ENCODE measurements at regions not wholly inside any gene's neighbourhood (a gene's known extent, or its start where the extent isn't known, plus 50 kb on each side); places are given as distances from the start of the nearest gene placed in this dataset.

GRCh38 chr18:42644729-42645131 lies 470.8 kb downstream of the RIT2 start:
- Histone ChIP-seq H3K27ac (ENCODE audit: low read depth, low read length, severe bottlenecking) (no peak overlapping the region), H3K4me3 (ENCODE audit: extremely low read depth, insufficient read depth, low read length, poor library complexity, severe bottlenecking) (no peak overlapping the region), H3K36me3 (ENCODE audit: control insufficient read depth, insufficient read depth, low read length) (no peaks in the 10 kb centered on the region), H3K9me3 (ENCODE audit: control insufficient read depth, low read length) (no peaks in the 10 kb centered on the region), H3K4me1 (ENCODE audit: control insufficient read depth, insufficient read depth, low read length, poor library complexity, severe bottlenecking) (no peaks in the 10 kb centered on the region)
- 88 to 94% methylated on average over 3 of the region's 3 CpGs for WGBS, 2 experiments (ENCODE audit: insufficient coverage in 2 of 2)

GRCh38 chr18:42649331-42650035 lies 466.0 kb downstream of the RIT2 start:
- WGBS, 2 experiments (ENCODE audit: insufficient coverage in 2 of 2) = 85 to 95% methylated on average over 3 to 5 of the region's 5 CpGs
- H3K4me3 ChIP-seq (ENCODE audit: extremely low read depth, insufficient read depth, low read length, poor library complexity, severe bottlenecking) = no peak overlapping the region
- no peaks in the 10 kb centered on the region for H3K4me1 ChIP-seq (ENCODE audit: control insufficient read depth, insufficient read depth, low read length, poor library complexity, severe bottlenecking)
- no peaks in the 10 kb centered on the region for H3K9me3 ChIP-seq (ENCODE audit: control insufficient read depth, low read length)
- H3K36me3 ChIP-seq (ENCODE audit: control insufficient read depth, insufficient read depth, low read length) = no peaks in the 10 kb centered on the region
- no peak overlapping the region for H3K27ac ChIP-seq (ENCODE audit: low read depth, low read length, severe bottlenecking)

DNA sequence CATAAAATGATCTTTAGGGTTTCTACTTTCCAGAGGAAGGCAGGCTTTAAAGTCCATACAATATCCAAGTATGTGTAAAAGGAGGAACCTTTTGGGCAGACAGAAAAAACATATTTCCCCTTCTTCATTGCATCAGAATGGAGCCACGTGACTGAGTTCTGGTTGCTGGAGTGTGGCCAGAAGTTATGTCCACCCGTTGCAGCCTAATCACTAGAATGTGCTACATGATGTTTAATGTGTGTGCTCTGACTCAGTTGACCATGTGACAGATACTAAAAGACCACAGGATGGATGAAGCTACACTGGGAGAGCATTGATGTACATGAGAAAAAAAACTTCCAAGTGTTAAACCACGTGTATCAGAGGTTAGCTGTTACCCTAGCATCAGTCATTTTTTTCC lies 460.9 kb downstream of the RIT2 start:
- 83 to 100% methylated on average over 1 to 2 of the region's 3 CpGs for WGBS, 2 experiments (ENCODE audit: insufficient coverage in 2 of 2)
- no peak overlapping the region for H3K27ac ChIP-seq (ENCODE audit: low read depth, low read length, severe bottlenecking)
- H3K9me3 ChIP-seq (ENCODE audit: control insufficient read depth, low read length) = no peaks in the 10 kb centered on the region
- no peak overlapping the region for H3K4me3 ChIP-seq (ENCODE audit: extremely low read depth, insufficient read depth, low read length, poor library complexity, severe bottlenecking)
- H3K36me3 ChIP-seq (ENCODE audit: control insufficient read depth, insufficient read depth, low read length) = no peaks in the 10 kb centered on the region
- no peaks in the 10 kb centered on the region for H3K4me1 ChIP-seq (ENCODE audit: control insufficient read depth, insufficient read depth, low read length, poor library complexity, severe bottlenecking)

DNA sequence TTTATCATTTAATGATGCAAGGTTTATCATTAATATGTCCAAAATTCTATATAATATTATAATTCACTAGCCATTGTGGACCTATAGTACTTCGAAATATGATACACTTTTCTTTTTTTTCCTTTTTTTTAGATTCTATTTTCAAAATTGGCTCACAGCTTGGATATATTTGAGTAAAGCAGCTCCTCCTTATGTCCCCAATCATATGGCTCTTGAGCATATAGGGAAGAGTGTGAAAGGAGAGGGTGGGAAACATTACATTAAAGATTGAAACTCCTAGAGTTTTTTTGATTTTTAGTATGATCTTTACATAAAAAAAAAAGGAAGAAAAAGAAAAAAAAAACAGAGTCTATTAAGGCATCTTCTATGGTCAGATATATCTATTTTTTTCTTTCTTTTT lies 457.9 kb downstream of the RIT2 start:
- H3K4me1 ChIP-seq (ENCODE audit: control insufficient read depth, insufficient read depth, low read length, poor library complexity, severe bottlenecking) = no peaks in the 10 kb centered on the region
- WGBS, 2 experiments (ENCODE audit: insufficient coverage in 2 of 2) = no CpG with 5 or more reads among the region's 1 CpG
- no peaks in the 10 kb centered on the region for H3K36me3 ChIP-seq (ENCODE audit: control insufficient read depth, insufficient read depth, low read length)
- no peaks in the 10 kb centered on the region for H3K9me3 ChIP-seq (ENCODE audit: control insufficient read depth, low read length)
- H3K4me3 ChIP-seq (ENCODE audit: extremely low read depth, insufficient read depth, low read length, poor library complexity, severe bottlenecking) = no peak overlapping the region
- H3K27ac ChIP-seq (ENCODE audit: low read depth, low read length, severe bottlenecking) = no peak overlapping the region

GRCh38 chr18:42658171-42658570 lies 457.3 kb downstream of the RIT2 start:
- 83 to 93% methylated on average over 1 to 2 of the region's 3 CpGs for WGBS, 2 experiments (ENCODE audit: insufficient coverage in 2 of 2)
- H3K27ac ChIP-seq (ENCODE audit: low read depth, low read length, severe bottlenecking) = no peak overlapping the region
- no peak overlapping the region for H3K4me3 ChIP-seq (ENCODE audit: extremely low read depth, insufficient read depth, low read length, poor library complexity, severe bottlenecking)
- no peaks in the 10 kb centered on the region for H3K4me1 ChIP-seq (ENCODE audit: control insufficient read depth, insufficient read depth, low read length, poor library complexity, severe bottlenecking)
- no peaks in the 10 kb centered on the region for H3K9me3 ChIP-seq (ENCODE audit: control insufficient read depth, low read length)
- no peaks in the 10 kb centered on the region for H3K36me3 ChIP-seq (ENCODE audit: control insufficient read depth, insufficient read depth, low read length)

DNA sequence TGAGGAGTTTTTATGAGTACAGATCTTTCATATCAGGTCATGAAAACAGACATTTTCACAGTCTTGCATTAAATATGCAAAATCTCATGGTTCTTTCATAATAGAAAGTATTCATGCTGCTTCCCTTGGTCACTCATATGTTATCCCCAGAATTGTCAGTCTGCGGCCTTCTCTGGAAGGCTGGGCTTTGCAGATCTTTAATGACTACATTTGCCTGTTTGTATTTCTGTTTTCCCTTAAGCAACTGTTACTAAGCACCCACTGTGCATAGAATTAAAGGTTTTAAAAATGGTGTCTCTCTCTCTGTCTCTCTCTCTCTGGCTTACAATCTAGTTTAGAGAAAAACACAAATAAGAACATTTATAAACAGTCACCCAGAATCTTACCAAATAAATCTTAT lies 456.3 kb downstream of the RIT2 start:
- 86% methylated on average over 1 of the region's 1 CpG; no CpG with 5 or more reads in 1 of the 2 experiments for WGBS, 2 experiments (ENCODE audit: insufficient coverage in 2 of 2)
- H3K4me1 ChIP-seq (ENCODE audit: control insufficient read depth, insufficient read depth, low read length, poor library complexity, severe bottlenecking) = no peaks in the 10 kb centered on the region
- H3K9me3 ChIP-seq (ENCODE audit: control insufficient read depth, low read length) = no peaks in the 10 kb centered on the region
- no peak overlapping the region for H3K27ac ChIP-seq (ENCODE audit: low read depth, low read length, severe bottlenecking)
- H3K36me3 ChIP-seq (ENCODE audit: control insufficient read depth, insufficient read depth, low read length) = no peaks in the 10 kb centered on the region
- no peak overlapping the region for H3K4me3 ChIP-seq (ENCODE audit: extremely low read depth, insufficient read depth, low read length, poor library complexity, severe bottlenecking)

DNA sequence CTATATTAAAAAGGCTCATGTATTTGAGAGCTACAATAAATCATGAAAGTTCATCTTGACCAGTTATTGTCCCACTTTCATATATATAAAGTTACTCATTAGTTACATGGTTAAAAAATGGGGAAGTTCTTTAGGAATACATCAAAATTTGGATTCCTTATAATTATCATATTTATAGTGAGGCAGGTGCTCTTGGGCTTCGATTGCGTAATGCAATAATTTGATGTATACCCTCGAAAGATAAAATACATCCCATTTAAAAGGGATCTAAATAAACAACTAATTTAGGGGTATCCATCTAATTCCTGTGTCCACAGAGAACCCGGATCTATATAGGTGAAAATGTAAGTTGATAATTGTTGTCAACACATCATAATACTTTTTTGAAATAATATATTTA lies 444.6 kb downstream of the RIT2 start:
- no peaks in the 10 kb centered on the region for H3K36me3 ChIP-seq (ENCODE audit: control insufficient read depth, insufficient read depth, low read length)
- no peaks in the 10 kb centered on the region for H3K9me3 ChIP-seq (ENCODE audit: control insufficient read depth, low read length)
- no peaks in the 10 kb centered on the region for H3K4me1 ChIP-seq (ENCODE audit: control insufficient read depth, insufficient read depth, low read length, poor library complexity, severe bottlenecking)
- H3K4me3 ChIP-seq (ENCODE audit: extremely low read depth, insufficient read depth, low read length, poor library complexity, severe bottlenecking) = no peak overlapping the region
- no peak overlapping the region for H3K27ac ChIP-seq (ENCODE audit: low read depth, low read length, severe bottlenecking)
- no CpG with 5 or more reads among the region's 4 CpGs for WGBS, 2 experiments (ENCODE audit: insufficient coverage in 2 of 2)

DNA sequence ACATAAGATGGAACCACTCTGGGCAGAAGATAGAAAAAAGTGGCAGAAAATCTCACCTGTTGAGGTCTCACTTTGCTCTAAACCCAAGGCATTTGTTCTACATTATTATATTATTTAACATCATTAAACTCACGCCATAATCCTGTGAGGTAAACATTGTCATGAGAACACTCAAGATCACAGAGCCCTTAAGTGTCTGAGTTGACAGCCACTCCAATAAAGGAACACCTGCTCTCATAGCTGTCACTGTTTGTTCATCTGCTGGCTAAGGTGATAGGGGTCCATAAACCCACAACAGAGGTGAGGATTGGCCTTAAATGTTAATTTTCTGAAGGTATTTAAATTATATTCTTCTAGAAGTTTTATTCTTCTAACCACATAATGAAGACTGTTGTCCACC lies 439.7 kb downstream of the RIT2 start:
- Histone ChIP-seq H3K36me3 (ENCODE audit: control insufficient read depth, insufficient read depth, low read length) (no peaks in the 10 kb centered on the region), H3K27ac (ENCODE audit: low read depth, low read length, severe bottlenecking) (no peak overlapping the region), H3K9me3 (ENCODE audit: control insufficient read depth, low read length) (no peaks in the 10 kb centered on the region), H3K4me3 (ENCODE audit: extremely low read depth, insufficient read depth, low read length, poor library complexity, severe bottlenecking) (no peak overlapping the region), H3K4me1 (ENCODE audit: control insufficient read depth, insufficient read depth, low read length, poor library complexity, severe bottlenecking) (no peaks in the 10 kb centered on the region)
- no CpG with 5 or more reads among the region's 1 CpG for WGBS, 2 experiments (ENCODE audit: insufficient coverage in 2 of 2)

DNA sequence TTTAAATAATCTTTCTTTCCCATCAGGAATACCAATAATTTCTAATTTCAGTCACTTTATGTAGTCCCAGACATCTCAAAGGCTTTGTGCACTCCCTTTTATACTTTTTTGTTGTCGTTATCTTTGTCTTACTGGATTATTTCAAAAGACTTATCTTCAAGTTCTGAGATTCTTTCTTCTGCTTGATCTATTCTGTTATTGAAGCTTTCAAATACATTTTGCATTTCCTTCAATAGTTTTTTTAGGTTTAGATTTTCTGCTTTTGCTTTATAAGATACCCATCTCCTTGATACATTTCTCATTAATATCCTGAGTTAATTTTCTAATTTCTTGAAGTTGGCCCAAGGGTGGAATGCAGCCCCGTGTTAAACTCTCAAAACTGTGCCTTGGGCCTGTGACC lies 432.4 kb downstream of the RIT2 start:
- Histone ChIP-seq H3K36me3 (ENCODE audit: control insufficient read depth, insufficient read depth, low read length) (no peaks in the 10 kb centered on the region), H3K4me3 (ENCODE audit: extremely low read depth, insufficient read depth, low read length, poor library complexity, severe bottlenecking) (no peak overlapping the region), H3K9me3 (ENCODE audit: control insufficient read depth, low read length) (no peaks in the 10 kb centered on the region), H3K27ac (ENCODE audit: low read depth, low read length, severe bottlenecking) (no peak overlapping the region), H3K4me1 (ENCODE audit: control insufficient read depth, insufficient read depth, low read length, poor library complexity, severe bottlenecking) (no peaks in the 10 kb centered on the region)
- no CpG with 5 or more reads among the region's 2 CpGs for WGBS, 2 experiments (ENCODE audit: insufficient coverage in 2 of 2)

DNA sequence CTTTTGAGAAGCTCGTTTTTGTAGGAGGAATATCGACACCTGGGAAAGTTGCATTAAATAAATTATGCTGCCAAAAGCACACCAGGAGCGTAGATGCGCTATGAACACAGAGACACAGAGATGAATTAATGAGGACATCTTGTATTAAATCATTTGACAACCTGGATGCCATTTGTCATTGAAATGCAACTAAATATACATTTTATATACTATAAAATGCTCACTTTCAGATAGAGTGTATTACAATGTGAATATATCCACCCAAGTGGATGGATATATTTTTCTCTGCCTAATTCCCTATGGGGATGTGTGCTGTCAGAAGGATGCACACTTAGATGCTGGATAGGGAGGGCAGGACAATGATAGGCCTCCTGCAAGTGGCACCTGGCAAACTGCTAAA lies 426.2 kb downstream of the RIT2 start:
- 94 to 100% methylated on average over 1 to 2 of the region's 4 CpGs for WGBS, 2 experiments (ENCODE audit: insufficient coverage in 2 of 2)
- Histone ChIP-seq H3K9me3 (ENCODE audit: control insufficient read depth, low read length) (no peaks in the 10 kb centered on the region), H3K4me3 (ENCODE audit: extremely low read depth, insufficient read depth, low read length, poor library complexity, severe bottlenecking) (no peak overlapping the region), H3K27ac (ENCODE audit: low read depth, low read length, severe bottlenecking) (no peak overlapping the region), H3K36me3 (ENCODE audit: control insufficient read depth, insufficient read depth, low read length) (no peaks in the 10 kb centered on the region), H3K4me1 (ENCODE audit: control insufficient read depth, insufficient read depth, low read length, poor library complexity, severe bottlenecking) (no peaks in the 10 kb centered on the region)
